Testis (tissue), 2 donors: ENCODE measurements at regions not wholly inside any gene's neighbourhood (a gene's known extent, or its start where the extent isn't known, plus 50 kb on each side); places are given as distances from the start of the nearest gene placed in this dataset.

Experiments
- CTCF ChIP-seq, 3 experiments: fragments of 450-650 bp in 2 of 3; fragments of 200-600 bp in 1 of 3; sonication (generic) in 1 of 3; IDR thresholded peaks; one replicate each; pipeline ENCODE4 v1.5.1; 2016 to 2019; ENCODE audit warnings: antibody characterized with exemption in 3 of 3, mild to moderate bottlenecking in 2 of 3, moderate library complexity in 1 of 3
- POLR2A ChIP-seq: fragments of 450-650 bp; IDR thresholded peaks from one replicate; pipeline ENCODE4 v1.6.1; 2017; ENCODE audit warnings: antibody characterized with exemption, mild to moderate bottlenecking, moderate library complexity

- TF ChIP-seq CTCF (IDR thresholded peaks at IDR 0.05) (no peak), POLR2A (no peak)
These were observed 258.8 kb downstream of the STK31 start for GRCh38 chr7:23968791-23969190.
